Kidney (tissue), 13 donors: ENCODE measurements at regions not wholly inside any gene's neighbourhood (a gene's known extent, or its start where the extent isn't known, plus 50 kb on each side); places are given as distances from the start of the nearest gene placed in this dataset.

ENCODE experiments used
- DNase-seq, 5 donors: peaks; one replicate each; pipeline ENCODE4 v3.0.0-alpha.2; 2013 to 2020
- FAIRE-seq: peaks from 2 replicates; lab custom pipeline; 2012; peaks lifted over from hg19 to GRCh38; lab: Jason Lieb, UNC
- H3K27ac ChIP-seq, 2 donors: one replicate each; pipeline ENCODE4 v1.7.0; 2013; ENCODE audit warnings: low read depth in 2 of 2, low read length in 2 of 2, inconsistent platforms in 1 of 2
- H3K27me3 ChIP-seq: one replicate; pipeline ENCODE4 v1.7.1; 2013; ENCODE audit warnings: low read length, inconsistent platforms; ENCODE audit not compliant: control insufficient read depth, insufficient read depth
- H3K36me3 ChIP-seq, 3 donors: one replicate each; pipeline versions ENCODE4 v1.7.0 to v1.7.1; 2013; ENCODE audit warnings: low read length in 3 of 3, control low read depth in 1 of 3, inconsistent platforms in 1 of 3; ENCODE audit not compliant: insufficient read depth in 3 of 3, control insufficient read depth in 2 of 3
- H3K4me1 ChIP-seq, 3 donors: one replicate each; pipeline versions ENCODE4 v1.7.0 to v1.7.1; 2013; ENCODE audit warnings: low read length in 3 of 3, inconsistent platforms in 1 of 3, low read depth in 1 of 3; ENCODE audit not compliant: control insufficient read depth in 2 of 3, insufficient read depth in 2 of 3
- H3K4me3 ChIP-seq, 3 donors: one replicate each; pipeline versions ENCODE4 v1.7.0 to v1.8.1; 2013; ENCODE audit warnings: low read length in 3 of 3, control low read depth in 1 of 3, inconsistent platforms in 1 of 3
- H3K9ac ChIP-seq, 3 donors: one replicate each; pipeline versions ENCODE4 v1.7.0 to v1.7.1; 2013; ENCODE audit warnings: low read length in 3 of 3, control low read depth in 1 of 3, inconsistent platforms in 1 of 3
- H3K9me3 ChIP-seq, 3 donors: one replicate each; pipeline versions ENCODE4 v1.7.0 to v1.7.1; 2013; ENCODE audit warnings: low read length in 3 of 3, control low read depth in 1 of 3, inconsistent platforms in 1 of 3; ENCODE audit not compliant: control insufficient read depth in 2 of 3, insufficient read depth in 1 of 3
- CTCF ChIP-seq: IDR thresholded peaks from 3 replicates; pipeline ENCODE4 v1.5.1; 2012; ENCODE audit warnings: mild to moderate bottlenecking, moderate library complexity, borderline replicate concordance; ENCODE audit not compliant: insufficient read depth; ENCODE audit errors: extremely low read depth
- intact Hi-C: fragments of 100-400 bp; cut with DNase I; formaldehyde crosslinking; loops from one replicate; pipeline ENCODE4 v1.11.1; 2022
- donor health status: control.
- donor health status: control.
- donor health status: control.
- donor health status: control.
- donor health status: control.
- donor health status: DM: yes; HTN: yes; CAD: no.
- donor health status: Normal renal cell carcinoma (clear cell type).

- Histone ChIP-seq H3K36me3 (no peaks in the 10 kb centered on the region), H3K4me3 (no peak overlapping the region), H3K9me3 (no peaks in the 10 kb centered on the region), H3K27ac (no peak overlapping the region), H3K9ac (no peak overlapping the region), H3K27me3 (no peaks in the 10 kb centered on the region), H3K4me1 (no peaks in the 10 kb centered on the region)
- no peak for FAIRE-seq
- TF ChIP-seq CTCF: no peak
- intact Hi-C loops: no loop called here
- no peak for DNase-seq
Measured at GRCh38 chr22:48931452-48931851, 896.2 kb downstream of the BRD1 start.

- Histone ChIP-seq H3K27ac (no peak overlapping the region), H3K27me3 (no peaks in the 10 kb centered on the region), H3K4me3 (no peak overlapping the region), H3K36me3 (no peaks in the 10 kb centered on the region), H3K9me3 (no peaks in the 10 kb centered on the region), H3K9ac (no peak overlapping the region), H3K4me1 (no peaks in the 10 kb centered on the region)
- TF ChIP-seq CTCF: no peak
- DNase-seq: no peak
- intact Hi-C loops: no loop called here
- no peak for FAIRE-seq
Measured at GRCh38 chr22:48929276-48929790, 898.3 kb downstream of the BRD1 start.

- Histone ChIP-seq H3K4me1 (no peaks in the 10 kb centered on the region), H3K4me3 (no peak overlapping the region), H3K9ac (no peak overlapping the region), H3K27ac (no peak overlapping the region), H3K27me3 (no peaks in the 10 kb centered on the region), H3K36me3 (no peaks in the 10 kb centered on the region), H3K9me3 (no peaks in the 10 kb centered on the region)
- intact Hi-C loops: no loop called here
- no peak for DNase-seq
- TF ChIP-seq CTCF: no peak
- no peak for FAIRE-seq
Measured at GRCh38 chr22:48927591-48927990, 900.1 kb downstream of the BRD1 start.

- no peaks in the 10 kb centered on the region for H3K36me3 ChIP-seq
- FAIRE-seq: no peak
- no peaks in the 10 kb centered on the region for H3K27me3 ChIP-seq
- H3K27ac ChIP-seq: no peak overlapping the region
- no peak for TF ChIP-seq CTCF
- H3K4me3 ChIP-seq: no peak overlapping the region
- H3K4me1 ChIP-seq: no peaks in the 10 kb centered on the region
- H3K9me3 ChIP-seq: no peaks in the 10 kb centered on the region
- no peak overlapping the region for H3K9ac ChIP-seq
- intact Hi-C loops: no loop called here
- no peak for DNase-seq
Measured at GRCh38 chr22:48926643-48927042, 901.0 kb downstream of the BRD1 start.
